Aorta (tissue), 5 donors: ENCODE measurements at regions not wholly inside any gene's neighbourhood (a gene's known extent, or its start where the extent isn't known, plus 50 kb on each side); places are given as distances from the start of the nearest gene placed in this dataset.

ENCODE experiments used
- ATAC-seq: fragments of 200-7000 bp; cut with Tn5 transposase; one replicate; pipeline ENCODE4 v1.9.1; 2022; ENCODE audit warnings: moderate library complexity; ENCODE audit not compliant: low FRiP score
- DNase-seq, 2 donors: peaks; one replicate each; pipeline ENCODE4 v3.0.0-alpha.2; 2020
- H3K27ac ChIP-seq, 2 donors: one replicate each; pipeline ENCODE4 v1.5.1; 2013; ENCODE audit warnings: low read length in 2 of 2, mild to moderate bottlenecking in 2 of 2, moderate library complexity in 2 of 2, control low read depth in 1 of 2, inconsistent platforms in 1 of 2, low read depth in 1 of 2
- H3K27me3 ChIP-seq, 2 donors: one replicate each; pipeline ENCODE4 v1.6.1; 2013; ENCODE audit warnings: control low read depth in 1 of 2, low read length in 1 of 2, mild to moderate bottlenecking in 1 of 2, moderate library complexity in 1 of 2; ENCODE audit not compliant: insufficient read depth in 2 of 2, control insufficient read depth in 1 of 2
- H3K36me3 ChIP-seq, 2 donors: one replicate each; pipeline ENCODE4 v1.6.1; 2013; ENCODE audit warnings: control low read depth in 1 of 2, low read length in 1 of 2, mild to moderate bottlenecking in 1 of 2; ENCODE audit not compliant: insufficient read depth in 2 of 2, control insufficient read depth in 1 of 2
- H3K4me1 ChIP-seq, 2 donors: one replicate each; pipeline ENCODE4 v1.6.1; 2013; ENCODE audit warnings: low read length in 2 of 2, control low read depth in 1 of 2, mild to moderate bottlenecking in 1 of 2, moderate library complexity in 1 of 2; ENCODE audit not compliant: insufficient read depth in 2 of 2, control insufficient read depth in 1 of 2
- H3K4me3 ChIP-seq, 2 donors: one replicate each; pipeline ENCODE4 v1.5.1; 2013; ENCODE audit warnings: low read length in 2 of 2, control low read depth in 1 of 2, mild to moderate bottlenecking in 1 of 2
- H3K9me3 ChIP-seq: one replicate; pipeline ENCODE4 v1.6.1; 2013; ENCODE audit warnings: mild to moderate bottlenecking, low read length; ENCODE audit not compliant: control insufficient read depth
- WGBS, 2 donors: extraction: QIAGEN DNeasy Blood & Tissue Kit; methylation state at CpG; one replicate each; pipeline ENCODE4 v1.1.7; 2013; 5-methylcytosine and 5-hydroxymethylcytosine counted together
- intact Hi-C, 2 donors: fragments of 100-400 bp; cut with DNase I; formaldehyde crosslinking; loops; one replicate each; pipeline versions ENCODE4 v1.14.2 to v1.15.0; 2022
- donor health status: healthy with polysubstance abuse.
- donor health status: Bipolar disorder and iron deficiency.
- donor health status: DM: no; HTN: no; CAD: no.
- donor health status: DM: no; HTN: no; CAD: no.
- donor health status: DM: yes; HTN: yes; CAD: no.

- no peak for ATAC-seq
- Histone ChIP-seq H3K4me1 (no peaks in the 10 kb centered on the region), H3K9me3 (no peaks in the 10 kb centered on the region), H3K36me3 (no peaks in the 10 kb centered on the region), H3K27ac (no peak overlapping the region), H3K4me3 (no peak overlapping the region), H3K27me3 (no peaks in the 10 kb centered on the region)
- 70 to 75% methylated on average over 6 of the region's 6 CpGs for WGBS, 2 donors
- no peak for DNase-seq
- intact Hi-C loops, result no loop called here
Measured at GRCh38 chr10:23723796-23724195, 284.9 kb downstream of the OTUD1 start.

GRCh38 chr10:23725548-23725947 is 286.7 kb downstream of the OTUD1 start:
- no peak overlapping the region for H3K27ac ChIP-seq
- no peaks in the 10 kb centered on the region for H3K36me3 ChIP-seq
- H3K4me1 ChIP-seq, result no peaks in the 10 kb centered on the region
- no peak overlapping the region for H3K4me3 ChIP-seq
- H3K27me3 ChIP-seq, result no peaks in the 10 kb centered on the region
- ATAC-seq, result no peak
- intact Hi-C loops, result no loop called here
- DNase-seq, result no peak
- 92 to 98% methylated on average over 1 of the region's 1 CpG for WGBS, 2 donors
- no peaks in the 10 kb centered on the region for H3K9me3 ChIP-seq

- Histone ChIP-seq H3K4me3 (no peak overlapping the region), H3K36me3 (no peaks in the 10 kb centered on the region), H3K9me3 (no peaks in the 10 kb centered on the region), H3K27ac (no peak overlapping the region), H3K27me3 (no peaks in the 10 kb centered on the region), H3K4me1 (no peaks in the 10 kb centered on the region)
- intact Hi-C loops, result no loop called here
- ATAC-seq (no peak), DNase-seq (no peak)
- 80 to 85% methylated on average over 2 of the region's 2 CpGs for WGBS, 2 donors
Measured at GRCh38 chr10:23742368-23742767, 303.5 kb downstream of the OTUD1 start.

GRCh38 chr10:23742807-23743206 is 303.9 kb downstream of the OTUD1 start:
- H3K9me3 ChIP-seq, result no peaks in the 10 kb centered on the region
- H3K36me3 ChIP-seq, result no peaks in the 10 kb centered on the region
- H3K4me3 ChIP-seq, result no peak overlapping the region
- H3K27ac ChIP-seq, result no peak overlapping the region
- WGBS, 2 donors, result 8 to 13% methylated on average over 1 of the region's 1 CpG
- H3K4me1 ChIP-seq, result no peaks in the 10 kb centered on the region
- ATAC-seq, result no peak
- no peaks in the 10 kb centered on the region for H3K27me3 ChIP-seq
- intact Hi-C loops, result no loop called here
- DNase-seq, result no peak

- 56 to 74% methylated on average over 2 of the region's 2 CpGs for WGBS, 2 donors
- DNase-seq, result no peak
Measured at GRCh38 chr10:23754179-23754578, 315.3 kb downstream of the OTUD1 start.

GRCh38 chr10:23754941-23755340 is 316.1 kb downstream of the OTUD1 start:
- ATAC-seq, result no peak
- intact Hi-C loops, result no loop called here
- 64 to 70% methylated on average over 5 of the region's 5 CpGs for WGBS, 2 donors

More at GRCh38 chr10:23754179-23754578, 315.3 kb downstream of the OTUD1 start:
- H3K27ac ChIP-seq, result no peak overlapping the region
- H3K4me3 ChIP-seq, result no peak overlapping the region
- no peaks in the 10 kb centered on the region for H3K9me3 ChIP-seq
- peak; percentile 11 for ATAC-seq
- no peaks in the 10 kb centered on the region for H3K4me1 ChIP-seq
- H3K36me3 ChIP-seq, result no peaks in the 10 kb centered on the region
- H3K27me3 ChIP-seq, result no peaks in the 10 kb centered on the region
- intact Hi-C loops, result no loop called here

GRCh38 chr10:23755556-23755955 is 316.7 kb downstream of the OTUD1 start:
- H3K27ac ChIP-seq, result no peak overlapping the region
- WGBS, 2 donors, result 61 to 64% methylated on average over 4 of the region's 4 CpGs
- no peaks in the 10 kb centered on the region for H3K4me1 ChIP-seq
- no peak overlapping the region for H3K4me3 ChIP-seq
- intact Hi-C loops, result no loop called here
- DNase-seq (no peak), ATAC-seq (no peak)
- H3K36me3 ChIP-seq, result no peaks in the 10 kb centered on the region
- no peaks in the 10 kb centered on the region for H3K9me3 ChIP-seq
- H3K27me3 ChIP-seq, result peaks cover 0 to 2% of the 10 kb centered on the region in 2 donors

More at GRCh38 chr10:23754941-23755340, 316.1 kb downstream of the OTUD1 start:
- no peak overlapping the region for H3K4me3 ChIP-seq
- no peaks in the 10 kb centered on the region for H3K9me3 ChIP-seq
- no peaks in the 10 kb centered on the region for H3K4me1 ChIP-seq
- H3K36me3 ChIP-seq, result no peaks in the 10 kb centered on the region
- H3K27me3 ChIP-seq, result no peaks in the 10 kb centered on the region
- H3K27ac ChIP-seq, result no peak overlapping the region
- DNase-seq, result no peak

- intact Hi-C loops, result no loop called here
- 83 to 88% methylated on average over 1 of the region's 1 CpG for WGBS, 2 donors
- Histone ChIP-seq H3K4me3 (no peak overlapping the region), H3K27me3 (no peaks in the 10 kb centered on the region), H3K9me3 (peaks cover 5% of the 10 kb centered on the region), H3K36me3 (no peaks in the 10 kb centered on the region), H3K27ac (no peak overlapping the region), H3K4me1 (no peaks in the 10 kb centered on the region)
- DNase-seq (no peak), ATAC-seq (no peak)
Measured at GRCh38 chr10:23768281-23768680, 329.4 kb downstream of the OTUD1 start.

- Histone ChIP-seq H3K36me3 (no peaks in the 10 kb centered on the region), H3K4me1 (no peaks in the 10 kb centered on the region), H3K4me3 (no peak overlapping the region), H3K27ac (no peak overlapping the region), H3K9me3 (peaks cover 2% of the 10 kb centered on the region), H3K27me3 (no peaks in the 10 kb centered on the region)
- no peak for DNase-seq
- WGBS, 2 donors, result 36 to 57% methylated on average over 2 of the region's 2 CpGs
- intact Hi-C loops, result no loop called here
- no peak for ATAC-seq
Measured at GRCh38 chr10:23777153-23777552, 338.3 kb downstream of the OTUD1 start.
